ENCODE measurements at regions not wholly inside any gene's neighbourhood (a gene's known extent, or its start where the extent isn't known, plus 50 kb on each side); places are given as distances from the start of the nearest gene placed in this dataset.
"Not testable (repeated sequence)": the region's sequence is repeated elsewhere in the genome, so short reads cannot be mapped to it uniquely, and the experiment has no call there.

- no peak for DNase-seq
Measured at GRCh38 chr1:173301507-173301906, 94.4 kb upstream of the TNFSF4 start.

DNA sequence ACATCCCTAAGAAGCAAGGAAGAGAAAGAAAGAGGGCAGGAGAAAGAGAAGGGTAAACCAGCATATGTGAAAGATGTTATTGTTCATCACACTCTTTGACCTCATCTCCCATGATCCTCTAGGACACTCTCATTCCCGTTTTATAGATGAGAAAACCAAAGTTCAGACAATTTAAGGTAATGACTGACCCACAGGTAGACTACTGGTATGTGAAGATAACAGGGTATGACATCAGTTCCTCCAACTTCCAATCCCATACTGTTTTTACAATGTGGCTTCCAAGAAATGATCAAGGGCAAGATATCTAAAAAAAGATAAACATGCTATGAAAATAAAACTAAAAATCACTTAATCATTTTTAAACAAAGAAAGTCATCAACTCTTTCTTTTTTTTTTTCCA, 95.2 kb upstream of the TNFSF4 start:
- no peak for DNase-seq

- no peak for DNase-seq
Measured at GRCh38 chr1:173302890-173303829, 96.0 kb upstream of the TNFSF4 start.

DNA sequence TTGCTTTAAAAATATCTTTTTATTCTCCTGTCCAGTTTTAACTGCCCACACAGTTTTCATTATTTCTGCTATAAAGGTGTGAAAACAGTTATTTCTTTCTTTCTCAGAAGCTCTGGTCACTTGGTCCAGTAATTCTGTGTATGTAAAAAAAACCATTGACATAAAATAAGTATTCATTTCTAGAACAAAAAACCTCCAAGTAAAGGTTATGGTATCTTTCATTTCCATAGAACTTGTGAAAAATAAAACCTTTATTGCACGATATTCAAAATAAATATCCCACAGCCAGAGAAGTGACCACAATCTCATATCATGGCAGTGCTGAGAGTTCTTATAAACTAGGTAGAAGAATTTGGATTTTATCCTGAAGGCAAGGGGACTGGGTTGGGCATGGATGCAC, 96.9 kb upstream of the TNFSF4 start:
- no peak for DNase-seq

- no peak for DNase-seq
Measured at GRCh38 chr1:173304529-173305227, 97.5 kb upstream of the TNFSF4 start.

- DNase-seq = no peak
Measured at GRCh38 chr1:173307845-173308244, 100.7 kb upstream of the TNFSF4 start.

DNA sequence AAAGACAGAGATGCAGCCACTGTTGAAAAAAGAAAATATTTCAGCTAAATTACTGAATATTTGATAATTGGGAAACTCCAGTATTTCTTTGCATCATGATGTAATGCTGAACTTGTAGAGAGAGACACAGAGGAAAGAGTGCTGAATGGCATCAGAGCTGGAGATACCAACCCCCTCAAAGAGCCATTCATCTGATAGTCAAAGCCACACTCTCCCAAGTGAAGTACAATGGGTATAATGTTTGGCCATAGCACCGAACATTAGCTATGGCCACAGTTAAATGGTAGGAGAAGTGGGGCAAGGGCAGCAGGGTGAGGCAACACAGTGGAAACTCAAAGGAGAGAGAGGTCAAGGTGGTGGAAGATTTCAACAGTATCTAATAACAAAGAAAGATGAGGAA, 107.5 kb upstream of the TNFSF4 start:
- DNase-seq = no peak

- no peak for DNase-seq
Measured at GRCh38 chr1:173315296-173315695, 108.2 kb upstream of the TNFSF4 start.

DNA sequence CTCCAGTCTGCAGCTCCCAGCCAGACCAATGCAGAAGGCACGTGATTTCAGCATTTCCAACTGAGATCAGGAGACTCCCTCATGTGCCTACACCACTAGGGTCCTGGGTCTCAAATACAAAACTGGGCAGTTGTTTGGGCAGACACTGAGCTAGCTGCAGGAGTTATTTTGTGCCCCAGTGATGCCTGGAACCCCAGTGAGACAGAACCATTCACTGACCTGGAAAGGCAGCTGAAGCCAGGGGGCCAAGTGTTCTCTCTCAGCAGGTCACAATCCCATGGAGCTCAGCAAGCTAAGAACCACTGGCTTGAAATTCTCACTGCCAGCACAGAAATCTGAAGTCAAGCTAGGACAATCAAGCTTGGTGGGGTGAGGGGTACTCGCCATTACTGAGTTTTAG, 111.7 kb upstream of the TNFSF4 start:
- no peak for DNase-seq

GRCh38 chr1:173324352-173324751, 117.2 kb upstream of the TNFSF4 start:
- DNase-seq = not testable (repeated sequence)

- not testable (repeated sequence) for DNase-seq
Measured at GRCh38 chr1:173327987-173328386, 120.9 kb upstream of the TNFSF4 start.

GRCh38 chr1:173328961-173329360, 121.8 kb upstream of the TNFSF4 start:
- no peak for DNase-seq

DNA sequence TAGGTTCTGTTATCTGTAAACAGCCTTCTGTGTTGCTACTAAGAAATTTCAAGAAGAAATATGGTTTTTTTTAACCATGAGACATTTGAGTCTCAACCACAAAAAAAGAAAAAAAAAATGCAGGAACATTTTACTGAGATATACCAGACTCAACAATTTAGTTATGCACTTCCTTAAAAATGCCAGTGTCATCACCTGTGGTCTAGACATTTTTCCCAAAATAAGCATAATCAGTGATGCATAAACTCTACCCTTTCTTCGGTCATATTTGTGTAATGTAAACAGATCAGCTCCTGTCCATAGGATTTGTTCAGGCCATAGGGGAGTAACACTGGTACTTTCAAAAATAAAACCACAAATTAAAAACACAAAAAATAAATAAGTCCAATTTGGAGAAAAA, 122.6 kb upstream of the TNFSF4 start:
- no peak for DNase-seq

- no peak for DNase-seq
Measured at GRCh38 chr1:173330149-173330951, 123.2 kb upstream of the TNFSF4 start.

DNA sequence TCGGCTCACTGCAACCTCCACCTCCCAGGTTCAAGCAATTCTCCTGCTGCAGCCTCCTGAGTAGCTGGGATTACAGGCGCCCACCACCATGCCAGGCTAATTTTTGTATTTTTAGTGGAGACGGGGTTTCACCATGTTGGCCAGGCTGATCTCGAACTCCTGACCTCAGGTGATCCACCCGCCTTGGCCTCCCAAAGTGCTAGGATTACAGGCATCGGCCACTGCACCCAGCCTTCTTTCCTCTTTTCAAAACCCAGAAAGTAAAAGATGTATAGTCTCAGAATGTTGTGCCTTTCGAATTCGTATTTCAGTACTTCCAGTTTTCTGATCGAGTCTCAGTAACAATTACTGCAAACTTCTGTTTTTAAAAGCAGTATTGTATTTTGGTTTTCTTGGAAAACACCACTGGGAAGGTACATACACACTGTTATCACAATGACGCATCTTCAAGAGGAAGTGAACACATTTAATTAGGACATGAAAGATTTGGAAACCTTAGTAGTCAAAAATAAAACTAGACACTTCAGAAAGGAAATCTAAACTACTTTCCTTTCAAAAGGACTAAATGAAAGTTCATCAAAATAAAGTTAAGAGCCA, 123.9 kb upstream of the TNFSF4 start:
- not testable (repeated sequence) for DNase-seq

- no peak for DNase-seq
Measured at GRCh38 chr1:173332026-173332425, 124.9 kb upstream of the TNFSF4 start.

- DNase-seq = no peak
Measured at GRCh38 chr1:173333581-173333980, 126.5 kb upstream of the TNFSF4 start.

DNA sequence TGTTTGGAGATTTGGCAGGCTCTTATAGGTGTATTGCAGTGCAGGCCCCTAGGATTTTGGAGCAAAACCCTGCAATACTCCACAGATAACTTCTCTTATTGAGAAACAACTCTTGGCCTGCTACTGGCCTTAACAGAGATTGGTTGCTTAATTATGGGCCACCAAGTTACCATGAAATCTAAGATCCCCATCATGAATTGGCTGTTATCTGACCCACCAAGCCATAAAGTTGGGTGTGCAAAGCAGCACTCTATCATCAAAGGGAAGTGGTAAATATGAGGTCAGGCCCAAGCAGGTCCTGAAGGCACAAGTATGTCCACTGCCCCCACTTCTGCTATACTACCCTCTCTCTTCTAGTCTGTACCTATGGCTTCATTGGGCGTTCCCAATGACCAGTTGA, 130.0 kb upstream of the TNFSF4 start:
- no peak for DNase-seq

GRCh38 chr1:173341307-173341706, 134.2 kb upstream of the TNFSF4 start:
- DNase-seq = no peak

DNA sequence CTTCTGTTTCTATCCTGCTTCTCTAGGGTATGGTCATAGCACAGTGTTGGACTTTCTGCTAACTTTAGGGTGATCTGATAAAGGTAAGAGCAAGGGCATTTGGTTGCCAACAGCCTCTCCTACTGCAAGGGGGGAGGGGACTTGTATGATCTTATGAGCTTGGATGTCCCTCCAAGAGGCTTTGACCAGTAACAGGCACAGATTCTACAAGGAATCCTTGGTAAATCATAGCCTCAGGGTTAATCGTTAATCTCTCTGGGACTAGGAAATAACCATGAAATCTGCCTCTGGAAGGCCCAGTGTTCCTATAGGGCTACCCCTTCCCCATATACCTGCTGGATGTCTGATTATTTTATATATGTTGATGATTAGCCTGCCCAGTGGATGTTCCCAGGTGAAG, 134.8 kb upstream of the TNFSF4 start:
- no peak for DNase-seq

- DNase-seq = no peak
Measured at GRCh38 chr1:173342736-173343135, 134.4 kb upstream of the PRDX6 start.

GRCh38 chr1:173344034-173344743, 132.9 kb upstream of the PRDX6 start:
- DNase-seq = no peak

Measured in NCI-H2171 (cell line).